DMS53 treated with DMSO at 0.1 percent for 48 hours (cell line): ENCODE measurements at regions not wholly inside any gene's neighbourhood (a gene's known extent, or its start where the extent isn't known, plus 50 kb on each side); places are given as distances from the start of the nearest gene placed in this dataset.

Source experiments
- DNase-seq: peaks from one replicate; lab custom pipeline; 2025; ENCODE audit not compliant: unreplicated experiment; lab: John Stamatoyannopoulos, UW

DNA sequence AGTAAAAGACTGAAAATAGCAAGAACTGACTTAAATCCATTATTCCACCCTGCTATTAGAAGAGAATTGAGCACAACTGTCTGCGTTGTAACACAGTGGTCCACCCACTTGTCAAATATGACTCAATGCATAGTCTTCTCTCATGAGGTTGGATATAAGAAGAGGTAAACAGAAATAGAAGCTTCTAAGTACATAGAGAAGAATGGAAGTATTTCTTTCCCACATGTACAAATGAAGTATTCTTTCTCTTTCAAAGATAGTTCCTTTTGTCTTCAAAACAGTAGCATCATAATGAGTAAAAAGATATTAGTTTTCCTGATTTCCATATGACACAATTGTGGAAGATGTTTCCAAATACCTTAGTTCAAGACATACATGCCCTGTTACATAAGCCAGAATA, 348.6 kb upstream of the CCDC54 start:
- DNase-seq: no peak

DNA sequence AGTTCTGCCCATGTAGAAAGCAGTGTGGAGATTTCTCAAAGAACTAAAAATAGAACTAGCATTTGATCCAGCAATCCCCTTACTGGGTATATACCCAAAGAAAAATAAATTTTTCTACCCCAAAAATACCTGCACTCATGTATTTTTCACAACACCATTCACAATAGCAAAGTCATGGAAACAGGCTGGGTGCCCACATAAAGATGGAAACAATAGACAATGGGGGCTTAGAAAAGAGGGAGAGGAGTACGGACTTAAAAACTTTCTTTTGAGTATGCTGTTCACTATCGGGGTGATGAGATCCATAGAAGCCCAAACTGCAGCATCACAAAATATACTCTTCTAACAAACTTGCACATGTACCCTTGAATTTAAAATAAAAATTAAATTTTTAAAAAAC, 345.1 kb upstream of the CCDC54 start:
- no peak for DNase-seq

DNA sequence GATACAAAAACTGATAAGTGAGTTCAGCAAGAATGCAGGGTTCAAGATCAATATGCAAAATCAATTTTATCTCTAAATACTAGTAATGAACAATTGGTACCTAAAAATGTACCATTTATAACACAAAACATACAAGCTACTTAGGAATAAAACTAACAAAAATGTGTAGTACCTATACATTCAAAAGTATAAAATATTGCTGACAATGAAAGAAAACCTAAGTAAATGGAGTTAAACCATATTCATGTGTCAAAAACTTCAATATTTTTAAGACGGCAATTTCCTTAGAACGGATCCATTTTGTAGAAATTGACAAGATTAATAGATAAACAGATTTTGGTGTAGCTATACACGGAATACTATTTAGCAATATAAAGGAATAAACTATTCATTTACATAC, 343.1 kb upstream of the CCDC54 start:
- no peak for DNase-seq

DNA sequence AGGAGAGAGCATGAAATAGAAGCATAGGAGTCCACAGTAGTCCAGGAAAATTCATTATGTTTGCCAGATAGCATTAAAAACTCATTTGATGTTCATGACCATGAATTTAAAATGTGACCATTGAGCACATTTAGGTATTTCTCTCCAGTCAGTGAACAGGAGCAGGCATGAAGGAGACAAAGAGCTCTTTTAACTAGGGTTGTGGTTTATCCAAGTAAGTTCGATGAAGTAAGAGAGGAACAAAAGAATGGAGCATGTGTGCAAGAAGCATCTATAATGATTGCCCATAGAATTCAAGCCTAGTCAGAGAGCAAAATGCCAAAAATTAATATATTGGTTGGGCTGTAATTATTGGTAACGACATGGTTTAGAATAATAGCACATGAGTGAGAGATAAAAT, 342.1 kb upstream of the CCDC54 start:
- DNase-seq: no peak

DNA sequence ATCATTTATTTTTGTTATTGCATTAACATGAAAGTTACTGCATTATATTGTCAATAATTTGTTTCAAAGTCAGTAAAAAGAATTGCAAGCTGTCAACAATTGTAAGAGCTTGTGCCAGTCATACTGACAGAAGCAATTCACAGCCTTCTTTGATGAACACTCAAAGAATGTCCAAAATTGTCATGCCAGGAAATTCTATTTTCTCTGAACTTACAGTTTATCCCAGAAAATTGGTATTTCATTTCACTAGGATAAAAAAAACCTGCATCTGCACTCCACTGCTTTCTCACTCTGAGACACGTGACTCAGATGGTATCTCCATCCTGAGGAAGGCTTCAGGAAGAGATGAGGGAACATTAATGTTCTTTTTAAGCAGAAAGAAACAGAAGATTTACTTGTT, 332.6 kb upstream of the CCDC54 start:
- DNase-seq: no peak

DNA sequence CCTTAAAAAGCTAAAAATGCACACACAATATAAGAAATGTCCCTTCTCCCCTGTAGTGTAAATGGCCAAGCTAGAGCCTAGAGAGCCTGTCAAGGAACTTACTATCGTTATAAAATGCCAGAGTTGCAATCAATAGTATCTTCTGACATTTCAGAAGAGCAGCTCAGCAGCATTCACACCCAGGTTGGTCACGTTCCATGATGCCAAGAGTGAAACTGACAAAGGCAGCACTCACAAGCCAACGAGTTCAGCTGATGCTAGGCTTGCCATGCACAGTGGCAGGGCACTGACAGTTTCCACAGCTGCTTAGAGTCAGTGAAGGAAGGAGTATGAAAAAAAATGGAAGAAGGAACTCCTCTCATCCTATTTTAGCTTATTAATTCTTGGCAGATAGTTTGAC, 331.4 kb upstream of the CCDC54 start:
- no peak for DNase-seq

DNA sequence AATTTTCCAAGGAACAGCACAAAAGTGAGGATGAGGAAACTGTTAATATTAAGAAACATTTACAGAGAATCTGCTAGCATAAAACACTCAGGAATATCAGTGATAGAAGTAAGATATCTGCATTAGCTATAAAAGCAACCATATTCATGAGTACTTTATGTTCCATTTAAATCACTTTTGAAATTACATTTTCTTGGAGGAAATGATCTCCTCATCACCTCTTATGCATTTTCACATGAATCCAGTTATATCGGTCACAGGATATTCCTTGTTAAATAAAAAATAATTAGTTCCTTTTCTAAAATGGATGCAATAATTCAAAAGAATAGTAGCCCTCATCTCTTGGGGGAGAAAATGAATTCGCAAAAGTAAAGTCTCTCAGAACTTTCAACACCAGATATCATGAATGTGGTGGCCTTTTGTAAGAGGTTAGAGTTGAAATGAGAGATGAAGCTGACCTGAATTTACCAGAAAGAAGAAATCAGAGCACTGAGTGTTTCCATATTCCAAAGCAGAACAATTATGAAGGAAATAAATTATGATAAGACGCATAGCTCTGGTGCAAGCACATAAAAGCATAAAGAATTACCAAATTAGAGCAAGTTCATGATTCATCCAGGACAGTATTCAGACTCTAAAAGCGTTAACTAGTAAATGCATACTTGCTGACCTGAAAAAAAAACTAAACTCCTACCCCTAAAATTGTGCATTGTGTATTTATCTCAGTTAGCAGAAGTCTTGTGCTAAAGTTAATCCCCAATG, 321.9 kb upstream of the CCDC54 start:
- no peak for DNase-seq

DNA sequence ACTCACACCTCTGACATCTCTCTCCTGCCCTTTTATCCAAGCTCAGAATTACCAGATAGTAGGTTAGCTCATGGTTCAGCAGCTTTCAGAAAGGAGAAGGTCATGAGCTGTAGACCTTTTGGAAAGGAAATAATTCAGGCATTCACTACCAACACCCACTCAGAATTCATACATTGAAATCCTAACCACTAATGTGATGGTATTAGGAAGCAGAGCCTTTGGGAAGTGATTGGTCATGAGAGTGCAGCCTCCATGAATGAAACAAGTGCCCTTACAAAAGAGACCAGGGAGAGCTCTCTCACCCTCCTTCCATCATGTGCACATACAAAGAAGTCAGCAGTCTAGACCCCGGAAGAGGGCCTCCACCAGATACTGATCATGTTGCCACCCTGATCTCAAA, 315.8 kb upstream of the CCDC54 start:
- no peak for DNase-seq

DNA sequence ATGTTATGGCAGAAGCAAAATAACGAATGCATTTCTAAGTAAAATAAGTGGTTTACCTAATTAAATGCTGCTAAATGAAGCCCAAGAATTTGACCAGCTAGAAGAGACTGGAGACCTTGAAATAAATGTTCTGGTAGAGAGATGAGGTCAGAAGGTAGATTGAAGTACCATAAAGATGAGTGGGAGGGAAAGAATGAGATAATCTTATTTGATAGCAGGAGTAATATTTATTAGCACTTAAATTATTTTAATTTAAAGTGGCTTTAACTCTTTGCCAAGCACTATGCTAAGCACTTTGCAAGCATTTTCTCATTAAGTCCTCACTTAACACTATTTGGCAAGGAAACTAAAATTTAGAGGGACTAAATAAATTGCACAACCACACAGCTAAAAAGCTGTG, 314.9 kb upstream of the CCDC54 start:
- DNase-seq: no peak

DNA sequence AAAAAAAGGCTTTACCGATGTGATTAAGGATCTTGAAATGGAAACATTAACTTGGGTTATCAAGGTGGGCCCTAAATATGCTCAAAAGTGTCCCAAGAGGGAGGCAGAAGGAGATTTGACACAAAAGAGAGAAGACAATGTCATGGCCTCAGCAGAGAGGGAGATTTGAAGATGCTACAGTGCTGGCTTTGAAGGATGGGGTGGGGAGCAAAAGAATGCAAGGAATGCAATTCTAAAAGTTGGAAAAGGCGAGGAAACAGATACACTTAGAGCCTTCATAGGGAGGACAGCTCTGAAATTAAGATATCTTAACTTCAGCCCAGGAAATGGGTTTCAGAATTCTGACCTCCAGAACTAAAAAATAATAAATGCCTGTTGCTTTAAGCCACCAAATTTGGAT, 314.5 kb upstream of the CCDC54 start:
- DNase-seq: no peak

DNA sequence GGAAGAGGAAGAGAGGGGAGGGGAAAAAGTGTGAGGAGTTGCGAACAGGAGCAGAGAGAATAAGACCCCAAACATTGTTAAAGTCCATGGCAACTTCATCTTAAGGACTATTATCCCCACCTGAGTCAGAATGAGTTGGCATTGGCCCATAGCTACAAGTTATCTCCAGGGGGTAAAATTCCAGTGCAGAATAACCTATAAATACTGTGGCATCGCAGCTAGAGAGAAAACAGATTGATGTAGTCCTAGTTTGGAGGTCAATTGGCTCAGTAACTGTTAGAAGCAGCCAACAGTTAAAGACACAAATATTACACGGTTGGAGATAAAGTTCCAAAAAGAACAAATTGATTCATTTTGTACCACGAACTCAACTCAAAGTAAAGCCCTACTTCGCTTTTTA, 313.9 kb upstream of the CCDC54 start:
- DNase-seq: no peak

DNA sequence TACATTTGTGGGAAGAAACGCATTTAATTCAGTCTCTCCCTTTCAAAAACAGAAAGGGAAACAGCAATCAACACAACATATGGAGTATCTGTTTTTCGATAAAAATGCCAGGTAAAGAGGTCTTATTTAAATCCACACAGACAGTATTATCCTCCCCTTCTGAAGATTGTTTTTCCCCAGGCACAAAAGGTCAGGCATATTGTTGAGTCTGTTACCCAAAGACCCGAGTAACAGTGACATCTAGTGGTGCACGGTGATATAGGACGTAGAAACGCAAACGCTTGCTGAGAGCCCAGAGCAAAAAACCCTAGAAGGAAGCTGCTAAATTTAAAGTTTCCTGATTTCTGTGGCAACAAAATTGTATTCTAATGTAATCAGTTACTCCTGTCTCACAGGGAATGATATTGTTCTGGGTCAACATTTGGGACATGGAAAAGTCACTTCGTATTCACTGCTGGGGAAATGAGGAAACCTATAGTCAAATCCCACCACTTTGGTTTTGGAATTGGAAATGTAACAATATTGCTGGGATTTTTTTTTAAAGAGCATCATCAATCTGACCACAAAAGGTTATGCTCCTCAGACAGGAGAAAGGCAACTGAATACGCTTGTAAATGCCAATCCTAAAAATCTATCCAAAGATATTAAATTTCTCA, 312.7 kb upstream of the CCDC54 start:
- peak; percentile 50 for DNase-seq

DNA sequence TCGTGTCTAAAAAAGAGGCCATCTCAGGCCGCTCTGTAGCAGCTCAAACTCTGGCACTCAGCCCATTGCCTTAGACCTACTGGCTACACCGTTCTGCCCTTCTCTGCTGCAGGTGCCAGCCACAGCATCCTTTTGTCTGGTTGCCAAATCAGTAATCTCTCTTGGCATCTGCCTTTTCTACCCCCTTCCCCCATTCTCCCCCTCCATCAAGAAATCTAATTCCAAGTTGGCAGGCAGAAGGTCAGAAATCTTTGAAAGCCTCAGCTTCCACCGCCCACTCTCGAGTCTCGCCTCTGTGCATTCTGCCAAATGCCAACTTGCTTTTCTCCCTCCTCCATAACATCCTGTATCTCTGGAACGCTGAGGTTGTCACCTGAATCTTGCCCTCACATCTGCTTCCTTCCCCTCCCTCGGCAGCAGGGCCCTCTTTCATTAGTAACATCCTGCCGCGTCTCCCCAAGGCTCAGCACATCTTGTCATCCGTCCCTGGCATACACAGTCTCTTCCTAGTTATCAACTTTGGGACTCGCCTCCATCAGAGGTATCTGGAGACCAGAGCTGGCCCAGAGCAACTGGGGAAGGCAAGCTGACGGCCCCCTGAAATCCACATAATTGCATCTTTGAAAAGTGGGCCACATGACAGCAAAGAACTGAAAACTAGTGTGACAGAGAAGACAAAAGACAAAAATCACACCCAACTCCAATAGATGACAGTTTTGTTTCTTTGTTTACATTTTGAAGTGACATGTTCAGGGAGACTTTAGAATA, 312.0 kb upstream of the CCDC54 start:
- no peak for DNase-seq

DNA sequence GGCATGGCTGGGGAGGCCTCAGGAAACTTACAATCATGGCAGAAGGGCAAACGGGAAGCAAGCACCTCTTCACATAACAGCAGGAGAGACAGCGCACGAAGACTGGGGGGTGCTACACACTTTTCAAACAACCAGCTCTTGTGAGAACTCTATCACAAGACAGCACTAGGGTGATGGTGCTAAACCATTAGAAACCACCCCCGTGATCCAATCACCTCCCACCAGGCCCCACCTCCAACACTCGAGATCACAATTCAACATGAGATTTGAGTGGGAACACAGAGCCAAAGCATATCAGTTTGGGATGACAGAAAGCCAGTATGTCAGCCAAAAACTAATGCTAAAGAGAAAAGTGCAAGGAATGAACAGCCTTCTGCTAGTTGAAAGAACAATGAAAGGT, 309.8 kb upstream of the CCDC54 start:
- no peak for DNase-seq

DNA sequence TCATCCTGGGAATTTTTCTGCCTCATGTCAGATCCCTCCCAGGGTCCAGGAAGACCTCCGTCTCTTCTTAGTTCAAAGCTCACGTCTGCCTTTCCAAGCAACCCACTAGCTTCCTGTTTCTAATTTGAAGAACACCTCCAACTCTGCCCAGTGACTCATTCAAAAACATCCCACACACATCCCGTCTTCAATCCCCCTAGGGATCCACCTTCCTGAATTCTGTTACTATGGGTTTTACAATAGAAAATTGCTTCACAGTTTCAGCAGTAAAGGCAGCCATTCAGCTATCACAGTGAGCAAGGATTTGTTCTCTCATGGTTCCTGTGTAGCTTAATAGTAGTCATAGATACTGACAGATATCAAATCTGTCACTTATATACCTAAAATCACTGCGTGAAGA, 308.3 kb upstream of the CCDC54 start:
- DNase-seq: no peak

DNA sequence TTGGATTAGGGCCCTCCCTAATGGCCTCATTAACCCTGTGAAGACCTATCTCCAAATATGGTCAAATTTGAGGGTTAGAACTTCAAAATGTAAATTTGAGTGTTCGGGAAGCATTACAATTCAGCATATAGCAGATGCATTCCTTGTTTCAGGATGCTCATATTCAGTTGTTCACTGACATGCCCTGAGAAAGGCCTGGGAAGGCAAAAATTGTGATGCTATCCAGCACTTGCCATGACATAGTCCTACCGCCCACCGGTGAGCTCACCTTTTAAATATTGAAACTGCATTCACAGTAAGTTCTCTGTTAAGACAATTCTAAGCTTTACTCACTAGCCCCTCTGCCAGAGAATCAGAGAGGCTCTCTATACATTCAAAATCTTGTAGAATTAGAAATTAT, 300.3 kb upstream of the CCDC54 start:
- no peak for DNase-seq

DNA sequence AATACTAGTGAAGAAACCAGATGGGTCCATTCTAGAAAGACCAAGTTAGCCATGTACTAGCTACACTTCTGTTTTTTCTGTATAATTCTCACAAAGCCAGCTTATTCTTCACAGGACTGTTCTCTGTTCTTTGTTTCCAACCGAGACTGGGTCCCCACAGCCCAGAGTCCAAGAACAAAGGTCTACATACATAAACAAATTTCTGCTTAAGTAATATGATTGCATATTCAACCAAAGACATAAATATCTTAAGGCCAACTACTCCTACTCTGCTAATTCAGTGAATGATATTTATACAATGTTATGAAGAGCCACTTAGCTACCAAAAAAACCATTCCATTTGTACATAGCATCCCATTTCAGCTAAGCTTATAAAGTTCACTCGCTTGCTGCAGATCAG, 299.8 kb upstream of the CCDC54 start:
- DNase-seq: no peak

DNA sequence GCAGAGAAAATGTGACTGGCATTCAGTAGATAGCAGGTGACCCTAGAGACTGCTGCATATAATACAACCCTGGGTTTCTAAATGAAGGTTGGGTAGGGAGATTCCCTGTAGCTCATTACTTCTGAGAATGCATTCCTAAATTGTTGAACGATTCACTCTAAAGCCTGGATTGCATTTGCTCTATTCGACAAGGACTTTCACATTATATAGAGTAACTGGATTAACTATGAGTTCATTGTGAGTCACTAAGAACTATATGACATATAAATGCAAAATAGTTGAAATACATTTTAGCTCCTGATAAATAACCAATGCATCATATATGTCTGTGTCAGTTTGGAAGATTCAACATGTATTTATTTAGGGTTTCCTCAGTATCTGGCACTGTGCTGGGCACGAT, 294.7 kb upstream of the CCDC54 start:
- no peak for DNase-seq

DNA sequence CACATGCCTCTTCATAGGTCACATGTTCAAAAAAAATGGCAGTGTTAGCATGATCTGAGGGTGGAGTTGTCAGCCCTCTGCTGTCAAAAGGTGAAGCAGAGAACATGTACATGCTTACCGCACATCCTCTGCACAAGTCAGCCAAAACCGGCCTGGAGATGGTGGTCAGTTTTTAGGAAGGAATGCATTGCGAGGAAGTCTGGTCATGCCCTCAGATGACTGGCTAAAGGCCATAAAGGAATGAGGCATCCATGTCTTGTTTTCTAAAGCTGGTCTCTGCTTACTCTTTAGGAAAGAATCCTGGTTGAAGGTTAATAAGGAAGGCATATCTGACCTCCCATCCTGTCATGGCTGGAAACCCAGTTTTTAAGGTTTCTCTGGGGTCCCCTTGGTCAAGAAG, 292.0 kb upstream of the CCDC54 start:
- no peak for DNase-seq

DNA sequence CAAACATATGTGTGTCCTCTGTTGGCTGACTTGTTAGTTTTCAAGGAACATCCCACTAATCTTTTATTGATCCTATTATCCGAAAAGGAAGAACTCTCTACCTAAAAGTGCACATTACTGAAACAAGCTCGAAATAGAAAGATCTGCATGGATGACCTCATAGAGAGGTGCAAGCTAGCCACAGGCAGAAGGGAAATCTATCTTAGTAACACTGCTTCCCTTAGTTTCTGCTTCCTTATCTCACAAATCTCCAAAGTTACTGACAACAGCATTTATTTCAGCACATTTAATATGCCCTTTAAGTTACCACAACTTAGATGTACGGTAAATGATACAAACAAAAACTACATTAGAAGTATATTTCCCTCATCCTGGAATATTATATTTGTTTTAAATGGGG, 285.1 kb upstream of the CCDC54 start:
- DNase-seq: no peak

DNA sequence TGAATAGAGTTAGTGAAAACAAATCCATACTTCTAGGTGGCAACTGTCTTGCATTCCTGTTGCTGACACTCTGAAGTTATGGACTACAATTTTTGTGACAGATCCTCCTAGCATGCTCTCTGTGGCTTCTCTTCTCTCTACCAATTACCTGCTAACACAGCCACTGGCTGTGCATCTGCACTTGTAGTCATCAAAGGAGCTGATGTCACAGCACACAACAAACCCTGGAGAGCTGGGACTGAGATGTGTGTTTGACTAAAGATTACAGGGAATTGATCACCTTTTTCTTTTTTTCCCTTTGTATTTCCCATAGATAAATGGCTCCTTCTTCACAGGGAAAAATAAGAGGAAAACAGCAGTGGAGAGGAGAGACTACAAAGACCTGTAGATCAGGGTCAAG, 278.4 kb upstream of the CCDC54 start:
- DNase-seq: no peak

DNA sequence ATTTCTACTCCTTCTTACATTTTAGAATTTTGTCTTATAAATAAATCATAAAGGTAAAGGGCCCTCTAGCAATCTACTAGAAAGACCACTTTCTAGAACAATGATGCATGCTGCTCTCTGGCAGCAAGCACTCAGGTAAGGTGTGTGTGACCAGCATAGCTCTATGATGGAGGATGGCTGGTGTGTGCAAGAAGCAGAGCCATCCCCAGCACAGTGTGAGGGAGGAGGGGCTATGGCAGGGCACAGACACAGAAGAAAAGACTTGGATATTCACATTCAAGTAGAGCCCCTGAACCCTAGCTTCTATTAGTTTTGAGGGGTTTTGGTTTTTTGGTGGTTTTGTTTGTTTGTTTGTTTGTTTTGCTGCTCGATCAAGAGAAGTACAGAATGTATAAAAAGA, 277.1 kb upstream of the CCDC54 start:
- DNase-seq: no peak
